Epithelial cell of proximal tubule (primary cell): ENCODE measurements at regions not wholly inside any gene's neighbourhood (a gene's known extent, or its start where the extent isn't known, plus 50 kb on each side); places are given as distances from the start of the nearest gene placed in this dataset.
"Not testable (repeated sequence)": the region's sequence is repeated elsewhere in the genome, so short reads cannot be mapped to it uniquely, and the experiment has no call there.

Experiments
- DNase-seq: peaks from one replicate; pipeline ENCODE4 v3.0.0-alpha.2; 2011; ENCODE audit warnings: low read depth
- H3K4me3 ChIP-seq: 2 replicates; pipeline ENCODE4 v1.5.1; 2011; ENCODE audit warnings: low read depth, mild to moderate bottlenecking, low read length
- CTCF ChIP-seq: conservative IDR thresholded peaks from 2 replicates; pipeline ENCODE4 v1.5.1; 2012; ENCODE audit warnings: low read depth, mild to moderate bottlenecking, low read length

DNA sequence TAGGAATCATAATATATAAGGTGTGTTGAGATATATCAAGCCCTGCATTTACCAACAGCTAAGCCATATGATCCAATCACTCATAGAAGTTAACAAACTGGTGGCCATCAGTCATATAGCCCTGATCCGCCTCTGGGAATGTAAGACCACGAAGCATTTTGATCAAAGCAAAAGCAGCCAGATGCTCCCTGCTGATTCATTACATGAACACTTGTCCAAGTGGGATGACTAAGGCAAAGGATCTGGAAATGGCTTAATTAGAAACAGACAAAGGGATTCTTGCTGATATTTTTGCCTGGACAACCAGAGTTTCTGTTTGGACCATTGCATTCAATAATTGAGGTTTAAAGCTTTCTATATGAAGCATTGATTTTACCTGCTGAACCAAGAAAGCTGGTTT, 535.5 kb downstream of the GPAM start:
- no peak overlapping the region for H3K4me3 ChIP-seq
- no peak for TF ChIP-seq CTCF
- DNase-seq = no peak

DNA sequence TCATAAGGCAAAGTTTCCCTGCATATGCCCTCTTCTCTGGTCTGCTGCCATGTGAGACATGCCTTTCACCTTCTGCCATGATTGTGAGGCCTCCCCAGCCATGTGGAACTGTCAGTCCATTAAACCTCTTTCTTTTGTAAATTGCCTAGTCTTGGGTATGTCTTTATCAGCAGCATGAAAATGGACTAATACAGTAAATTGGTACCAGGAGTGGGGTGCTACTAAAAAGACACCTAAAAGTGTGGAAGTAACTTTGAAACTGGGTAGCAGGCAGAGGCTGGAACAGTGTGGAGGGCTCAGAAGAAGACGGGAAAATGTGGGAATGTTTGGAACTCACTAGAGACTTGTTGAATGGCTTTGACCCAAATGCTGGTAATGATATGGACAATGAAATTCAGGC, 534.5 kb downstream of the GPAM start:
- H3K4me3 ChIP-seq, DNase-seq: not testable (repeated sequence)

DNA sequence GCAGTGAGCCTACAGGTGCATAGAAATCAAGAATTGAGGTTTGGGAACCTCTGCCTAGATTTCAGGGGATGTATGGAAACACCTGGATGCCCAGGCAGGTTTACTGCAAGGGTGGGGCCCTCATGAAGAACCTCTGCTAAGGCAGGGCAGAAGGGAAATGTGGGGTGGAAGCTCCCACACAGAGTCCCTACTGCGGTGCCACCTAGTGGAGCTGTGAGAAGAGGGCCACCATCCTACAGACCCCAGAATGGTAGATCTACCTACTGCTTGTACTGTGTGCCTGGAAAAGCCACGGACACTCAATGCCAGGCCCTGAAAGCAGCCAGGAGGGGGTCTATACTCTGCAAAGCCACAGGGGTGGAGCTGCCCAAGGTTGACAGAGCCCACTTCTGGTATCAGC, 533.5 kb downstream of the GPAM start:
- no peak for DNase-seq
- no peak for TF ChIP-seq CTCF

DNA sequence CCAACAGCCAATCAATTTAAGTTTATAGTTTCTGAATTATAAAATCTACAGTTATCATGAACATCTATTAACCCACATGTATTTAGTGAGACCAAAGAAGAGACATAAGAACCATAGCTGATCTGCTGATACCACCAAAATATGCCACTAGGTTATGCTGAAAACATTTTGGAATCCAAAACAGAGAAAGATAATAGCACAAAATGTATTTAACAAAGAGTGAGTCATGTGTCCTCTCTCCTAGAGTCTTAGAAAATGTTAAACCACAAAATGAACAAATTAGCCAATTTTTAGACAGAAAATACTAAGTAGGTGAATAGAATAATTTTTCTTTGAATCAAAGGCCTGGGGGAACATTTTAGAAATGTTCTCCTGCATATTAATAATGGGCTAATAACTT, 527.5 kb downstream of the GPAM start:
- no peak for TF ChIP-seq CTCF
- no peak for DNase-seq
- H3K4me3 ChIP-seq = no peak overlapping the region

More for the DNA sequence above, 533.5 kb downstream of the GPAM start:
- H3K4me3 ChIP-seq = no peak overlapping the region

- no peak for DNase-seq
- no peak overlapping the region for H3K4me3 ChIP-seq
- TF ChIP-seq CTCF = no peak
Observed at GRCh38 chr10:111677759-111678158, 505.8 kb downstream of the GPAM start.

DNA sequence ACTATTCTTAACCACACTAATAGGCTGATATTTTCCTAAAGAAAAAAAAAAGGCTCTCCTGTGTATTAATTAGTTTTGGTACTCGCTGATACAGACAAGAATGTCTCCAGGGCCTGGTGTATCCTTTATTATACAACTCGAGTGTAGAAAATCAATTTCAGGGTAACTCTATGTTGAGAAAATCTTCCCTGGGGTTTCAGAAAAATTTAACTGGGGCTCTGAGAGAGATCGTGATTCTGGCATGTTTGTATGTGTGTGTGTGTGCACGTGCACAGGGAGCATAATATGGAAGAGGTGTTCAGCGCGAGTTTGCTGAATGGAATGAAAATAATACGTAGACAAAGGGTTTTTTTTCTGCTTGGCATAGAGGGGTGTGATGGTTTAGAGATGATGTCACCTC, 496.8 kb downstream of the GPAM start:
- H3K4me3 ChIP-seq = no peak overlapping the region
- no peak for DNase-seq
- no peak for TF ChIP-seq CTCF

GRCh38 chr10:111698711-111699110, 484.9 kb downstream of the GPAM start:
- no peak overlapping the region for H3K4me3 ChIP-seq
- DNase-seq = no peak
- TF ChIP-seq CTCF = no peak

DNA sequence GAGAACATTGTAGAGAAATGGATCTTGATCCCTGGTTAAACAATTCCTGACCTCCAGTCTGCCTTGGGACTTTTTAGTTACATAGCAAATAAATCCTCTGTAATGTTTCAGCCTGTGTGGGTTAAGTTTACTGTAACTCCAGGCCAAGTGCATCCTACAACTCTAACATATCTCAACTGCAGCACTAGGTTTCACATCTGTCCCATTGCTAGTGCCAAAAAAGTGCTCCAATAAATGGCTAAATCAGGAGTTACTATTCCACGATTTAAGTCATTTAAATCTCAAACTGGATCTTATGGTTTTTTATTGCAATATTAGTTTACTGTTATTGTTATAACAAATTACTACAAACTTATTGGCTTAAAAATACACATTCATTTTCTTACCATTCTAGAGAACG, 479.6 kb downstream of the GPAM start:
- H3K4me3 ChIP-seq = no peak overlapping the region
- DNase-seq = no peak
- no peak for TF ChIP-seq CTCF
